ENCODE measurements at regions not wholly inside any gene's neighbourhood (a gene's known extent, or its start where the extent isn't known, plus 50 kb on each side); places are given as distances from the start of the nearest gene placed in this dataset.

- 88 to 93% methylated on average over 5 of the region's 5 CpGs for WGBS, 2 donors
- H3K4me1 ChIP-seq: peaks cover 12 to 35% (median 26%) of the 10 kb centered on the region in 3 donors
- no peaks in the 10 kb centered on the region for H3K36me3 ChIP-seq
- no peak overlapping the region for H3K27ac ChIP-seq
- intact Hi-C loops (cut with DNase I): no loop called here
- ATAC-seq (no peak), DNase-seq (no peak), FAIRE-seq (no peak)
- H3K27me3 ChIP-seq: no peaks in the 10 kb centered on the region
- no peak for TF ChIP-seq CTCF (IDR thresholded peaks at IDR 0.05)
- no peak overlapping the region for H3K4me3 ChIP-seq
- no peaks in the 10 kb centered on the region for H3K9me3 ChIP-seq
Observed at GRCh38 chr6:144353871-144354314, 68.8 kb downstream of the UTRN start.

GRCh38 chr6:144359783-144360182 lies 74.6 kb downstream of the UTRN start:
- TF ChIP-seq CTCF (IDR thresholded peaks at IDR 0.05): no peak
- Histone ChIP-seq H3K9me3 (no peaks in the 10 kb centered on the region), H3K27ac (no peak overlapping the region), H3K36me3 (no peaks in the 10 kb centered on the region), H3K27me3 (no peaks in the 10 kb centered on the region), H3K4me3 (no peak overlapping the region), H3K4me1 (peaks cover 7 to 27% (median 24%) of the 10 kb centered on the region in 3 donors)
- DNase-seq (no peak), ATAC-seq (no peak), FAIRE-seq (no peak)
- 56 to 70% methylated on average over 1 of the region's 1 CpG for whole genome bisulfite sequencing, 2 donors
- intact Hi-C loops (cut with DNase I): no loop called here

GRCh38 chr6:144360401-144360800 lies 75.3 kb downstream of the UTRN start:
- peak overlapping the region in 2 of 4 donors; percentile 56 to 62 for H3K27ac ChIP-seq
- no peaks in the 10 kb centered on the region for H3K36me3 ChIP-seq
- intact Hi-C loops (cut with DNase I): no loop called here
- no peaks in the 10 kb centered on the region for H3K9me3 ChIP-seq
- H3K4me1 ChIP-seq: peaks cover 7 to 27% (median 24%) of the 10 kb centered on the region in 3 donors
- H3K27me3 ChIP-seq: no peaks in the 10 kb centered on the region
- no peak for TF ChIP-seq CTCF (IDR thresholded peaks at IDR 0.05)
- no peak overlapping the region for H3K4me3 ChIP-seq
- ATAC-seq: peak in 1 of 4 donors; percentile 9
- FAIRE-seq: no peak
- no peak for DNase-seq
- 76 to 80% methylated on average over 4 of the region's 4 CpGs for WGBS, 2 donors

- DNase-seq: no peak
- no peaks in the 10 kb centered on the region for H3K27me3 ChIP-seq
- ATAC-seq: peak in 1 of 4 donors; percentile 7
- H3K4me3 ChIP-seq: no peak overlapping the region
- peak overlapping the region in 3 of 4 donors; percentile 19 to 62 (median 56) for H3K27ac ChIP-seq
- peaks cover 7 to 27% (median 24%) of the 10 kb centered on the region in 3 donors for H3K4me1 ChIP-seq
- H3K9me3 ChIP-seq: no peaks in the 10 kb centered on the region
- no peak for FAIRE-seq
- intact Hi-C loops (cut with DNase I): no loop called here
- TF ChIP-seq CTCF (IDR thresholded peaks at IDR 0.05): no peak
- H3K36me3 ChIP-seq: no peaks in the 10 kb centered on the region
- 56% methylated on average over 1 of the region's 1 CpG for WGBS, 2 donors
Observed at GRCh38 chr6:144361016-144361415, 75.9 kb downstream of the UTRN start.
